IPS DF 4.7 (cell line): ENCODE measurements at regions not wholly inside any gene's neighbourhood (a gene's known extent, or its start where the extent isn't known, plus 50 kb on each side); places are given as distances from the start of the nearest gene placed in this dataset.

Source experiments
- DNase-seq: peaks from one replicate; pipeline ENCODE4 v3.0.0-alpha.2; 2013; ENCODE audit warnings: low spot score; ENCODE audit errors: extremely low read depth

GRCh38 chr4:42328978-42329377 lies 68.3 kb upstream of the SHISA3 start:
- no peak for DNase-seq

- no peak for DNase-seq
These were observed 67.9 kb upstream of the SHISA3 start for GRCh38 chr4:42329421-42329820.

- DNase-seq = no peak
These were observed 67.2 kb upstream of the SHISA3 start for GRCh38 chr4:42330002-42330592.

- no peak for DNase-seq
These were observed 66.2 kb upstream of the SHISA3 start for GRCh38 chr4:42331040-42331439.

- DNase-seq = no peak
These were observed 65.3 kb upstream of the SHISA3 start for GRCh38 chr4:42331914-42332368.

GRCh38 chr4:42339935-42340406 lies 57.3 kb upstream of the SHISA3 start:
- no peak for DNase-seq

GRCh38 chr4:42341518-42342026 lies 55.7 kb upstream of the SHISA3 start:
- DNase-seq = no peak

- no peak for DNase-seq
These were observed 54.8 kb upstream of the SHISA3 start for GRCh38 chr4:42342459-42342858.

- DNase-seq = no peak
These were observed 53.0 kb upstream of the SHISA3 start for GRCh38 chr4:42344309-42344708.

- no peak for DNase-seq
These were observed 52.5 kb upstream of the SHISA3 start for GRCh38 chr4:42344749-42345148.

GRCh38 chr4:42345962-42346544 lies 51.2 kb upstream of the SHISA3 start:
- no peak for DNase-seq

- DNase-seq = no peak
These were observed 50.2 kb upstream of the SHISA3 start for GRCh38 chr4:42347076-42347475.
